ENCODE measurements at regions not wholly inside any gene's neighbourhood (a gene's known extent, or its start where the extent isn't known, plus 50 kb on each side); places are given as distances from the start of the nearest gene placed in this dataset.

DNA sequence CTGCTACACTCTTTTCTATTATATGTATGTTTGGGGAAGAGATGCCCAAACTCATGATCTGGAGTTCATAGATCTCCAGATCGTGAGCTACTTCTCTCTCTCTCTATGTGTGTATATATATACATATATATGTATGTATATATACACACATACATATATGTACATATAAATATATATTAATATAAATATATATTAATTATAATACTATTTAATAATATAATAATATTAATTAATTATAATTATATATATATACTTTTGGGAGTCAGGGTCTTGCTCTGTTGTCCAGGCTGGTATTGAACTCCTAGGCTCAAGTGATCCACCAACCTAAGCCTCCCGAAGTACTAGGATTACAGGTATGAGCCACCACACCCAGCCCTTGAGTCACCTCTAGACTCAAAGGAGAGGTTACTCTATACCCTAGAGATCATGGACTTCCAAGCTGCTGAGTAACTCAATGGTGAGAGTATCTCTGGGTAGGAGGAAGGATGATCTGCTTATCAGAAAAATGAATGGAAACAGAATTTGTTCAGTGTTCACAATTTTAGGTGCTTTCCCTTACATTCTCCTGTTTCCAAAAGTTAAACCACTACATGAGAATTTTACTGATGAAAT, 463.5 kb upstream of the TRIB2 start:
- H3K4me3 ChIP-seq (ENCODE audit: low read depth, low read length) = no peak overlapping the region
- no peak for DNase-seq (ENCODE audit: low read depth)

- no peak overlapping the region for H3K4me3 ChIP-seq (ENCODE audit: low read depth, low read length)
- DNase-seq (ENCODE audit: low read depth) = no peak
These were observed 462.4 kb upstream of the TRIB2 start for GRCh38 chr2:12254280-12254860.

DNA sequence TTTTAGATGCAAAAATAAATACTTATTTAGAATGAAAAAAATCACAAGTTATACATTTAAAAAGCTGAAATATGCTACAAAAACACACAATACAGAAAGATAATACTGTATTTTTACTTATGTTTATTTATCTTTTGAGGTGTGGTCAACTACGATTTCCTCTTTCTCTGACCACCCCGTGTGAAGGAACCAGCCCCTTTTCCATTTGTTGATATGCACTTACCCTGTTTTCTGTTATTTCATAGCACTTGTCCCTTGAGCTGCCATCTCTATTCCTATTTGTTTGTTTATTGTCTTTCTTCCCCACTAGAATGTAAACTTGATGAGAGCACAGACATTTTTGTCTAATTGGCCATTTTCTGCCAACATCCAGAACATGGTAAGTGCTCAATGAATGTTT, 460.5 kb upstream of the TRIB2 start:
- DNase-seq (ENCODE audit: low read depth) = no peak
- H3K4me3 ChIP-seq (ENCODE audit: low read depth, low read length) = no peak overlapping the region

DNA sequence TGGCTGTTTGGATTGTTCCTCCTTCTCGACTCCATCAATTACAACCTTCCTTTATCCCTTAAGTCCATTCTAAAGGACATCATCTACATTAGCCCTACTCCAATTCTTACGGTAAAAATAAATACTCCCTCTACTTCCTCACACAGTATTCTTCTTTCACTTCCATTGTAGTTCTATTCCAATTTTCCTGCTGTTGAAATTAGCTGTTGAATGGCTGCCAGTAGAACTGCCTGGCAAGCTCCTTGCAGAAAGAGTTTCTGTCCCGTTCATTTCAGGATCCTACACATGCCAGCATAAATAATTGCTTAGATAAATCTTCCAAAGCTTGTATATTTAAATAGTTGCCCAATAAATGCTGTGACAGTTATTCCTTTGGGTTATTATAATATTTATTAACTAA, 459.3 kb upstream of the TRIB2 start:
- H3K4me3 ChIP-seq (ENCODE audit: low read depth, low read length) = no peak overlapping the region
- no peak for DNase-seq (ENCODE audit: low read depth)

DNA sequence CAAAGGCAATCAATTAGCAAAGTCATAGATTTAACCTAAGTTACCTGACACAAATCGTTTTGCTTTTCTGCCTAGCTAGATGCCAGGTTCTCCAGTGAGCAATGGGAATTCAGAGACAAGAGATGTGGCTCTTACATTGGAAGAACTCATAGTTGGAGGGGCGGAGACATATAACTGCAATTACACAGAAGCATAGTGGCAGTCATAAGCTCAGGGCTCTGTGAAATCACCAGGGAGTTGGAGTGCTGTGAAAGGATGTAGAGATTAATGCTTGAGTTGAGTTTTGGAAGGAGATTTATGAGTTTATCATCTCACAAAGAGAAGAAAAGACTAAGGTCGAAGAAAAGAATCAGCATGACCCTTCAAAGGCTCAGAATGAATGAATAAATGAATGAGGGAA, 457.2 kb upstream of the TRIB2 start:
- DNase-seq (ENCODE audit: low read depth) = no peak
- H3K4me3 ChIP-seq (ENCODE audit: low read depth, low read length) = no peak overlapping the region

DNA sequence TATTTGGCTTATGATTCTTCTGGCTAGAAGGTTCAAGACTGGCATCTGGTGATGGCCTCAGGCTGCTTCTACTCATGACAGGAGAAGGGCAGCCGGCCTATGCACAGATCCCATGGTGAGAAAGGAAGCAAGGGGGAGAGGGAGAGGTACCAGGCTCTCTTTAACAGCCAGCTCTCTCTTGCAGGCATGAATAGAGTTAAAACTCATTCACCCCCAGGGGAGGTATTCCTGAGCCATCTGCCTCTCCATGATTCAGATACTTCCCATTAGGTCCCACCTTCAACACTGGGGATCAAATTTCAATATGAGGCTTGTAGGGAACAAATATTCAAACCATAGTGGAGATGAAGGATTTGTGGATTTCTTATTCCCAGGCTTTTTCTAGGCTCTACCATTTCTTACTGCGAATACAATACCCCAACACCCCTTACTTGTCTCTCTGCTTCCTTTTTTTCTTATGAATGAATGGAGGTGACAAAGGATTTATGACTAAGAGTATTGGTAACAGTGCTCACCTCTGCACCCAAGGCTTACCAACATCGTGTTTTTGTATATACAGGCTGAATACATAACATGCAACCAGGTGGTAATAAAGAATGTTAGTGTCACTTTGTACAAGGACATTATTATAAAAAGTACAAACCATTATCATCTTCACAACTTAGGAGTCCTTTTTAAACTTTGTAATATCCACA, 454.6 kb upstream of the TRIB2 start:
- H3K4me3 ChIP-seq (ENCODE audit: low read depth, low read length) = no peak overlapping the region
- DNase-seq (ENCODE audit: low read depth) = no peak

- no peak for DNase-seq (ENCODE audit: low read depth)
- no peak overlapping the region for H3K4me3 ChIP-seq (ENCODE audit: low read depth, low read length)
These were observed 453.9 kb upstream of the TRIB2 start for GRCh38 chr2:12262681-12263436.

GRCh38 chr2:12263730-12264129, 453.0 kb upstream of the TRIB2 start:
- no peak overlapping the region for H3K4me3 ChIP-seq (ENCODE audit: low read depth, low read length)
- no peak for DNase-seq (ENCODE audit: low read depth)

DNA sequence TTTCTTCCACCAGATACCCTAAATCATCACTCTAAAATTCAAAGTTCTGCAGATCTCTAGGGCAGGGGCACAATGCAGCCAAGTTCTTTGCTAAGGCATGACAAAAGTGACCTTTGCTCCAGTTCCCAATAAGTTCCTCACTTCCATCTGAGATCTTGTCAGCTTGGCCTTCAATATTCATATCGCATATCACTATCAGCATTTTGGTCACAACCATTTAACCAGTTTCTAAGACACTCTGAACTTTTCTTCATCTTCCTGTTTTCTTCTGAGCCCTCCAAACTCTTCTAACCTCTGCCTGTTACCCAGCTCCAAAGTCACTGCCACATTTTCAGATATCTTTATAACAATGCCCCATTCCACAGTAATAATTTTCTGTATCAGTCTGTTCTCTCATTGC, 452.6 kb upstream of the TRIB2 start:
- no peak overlapping the region for H3K4me3 ChIP-seq (ENCODE audit: low read depth, low read length)
- no peak for DNase-seq (ENCODE audit: low read depth)

- no peak for DNase-seq (ENCODE audit: low read depth)
- H3K4me3 ChIP-seq (ENCODE audit: low read depth, low read length) = no peak overlapping the region
These were observed 451.1 kb upstream of the TRIB2 start for GRCh38 chr2:12265646-12266045.

- no peak for DNase-seq (ENCODE audit: low read depth)
- H3K4me3 ChIP-seq (ENCODE audit: low read depth, low read length) = no peak overlapping the region
These were observed 449.7 kb upstream of the TRIB2 start for GRCh38 chr2:12267042-12267441.

DNA sequence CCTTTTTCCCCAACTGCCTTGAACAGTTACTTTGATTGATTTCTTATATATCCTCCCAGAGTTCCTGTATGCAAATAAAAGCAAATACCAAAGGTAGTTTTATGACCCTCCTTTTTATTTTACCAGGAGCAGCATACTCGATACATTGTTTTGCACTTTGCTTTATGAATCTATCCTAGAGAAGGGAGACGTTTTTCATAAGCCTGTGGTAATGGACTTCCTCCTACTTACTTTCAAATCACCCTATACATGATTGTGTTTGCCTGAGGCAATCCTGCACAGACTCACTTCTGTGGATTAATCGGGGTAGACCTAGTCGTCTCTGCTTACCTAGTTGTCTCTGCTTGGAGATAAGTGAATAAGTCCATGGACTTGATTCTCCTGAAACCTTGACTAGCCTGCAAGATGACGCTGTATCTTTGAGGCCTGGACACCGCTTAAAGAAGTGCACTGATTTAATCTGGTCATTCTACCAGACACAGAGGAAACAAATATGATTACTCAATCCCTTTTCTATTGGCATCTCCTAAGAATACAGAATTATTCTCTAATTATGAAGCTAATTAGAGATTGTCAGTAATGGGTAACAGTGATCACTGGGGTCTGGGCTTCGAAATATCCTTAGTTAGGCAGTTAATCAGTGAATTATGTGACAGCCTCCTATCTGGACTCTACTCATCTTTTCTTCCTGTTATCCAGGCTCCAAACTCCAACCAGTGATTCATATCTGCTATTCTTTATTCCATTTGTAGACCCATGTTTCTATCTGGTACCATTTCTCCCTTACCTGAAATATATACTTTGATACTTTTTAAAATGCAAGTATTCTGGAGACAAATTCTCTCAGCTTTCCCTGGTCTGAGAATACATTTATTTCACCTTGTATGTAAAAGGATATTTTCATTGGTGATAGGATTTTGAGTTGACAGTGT, 447.4 kb upstream of the TRIB2 start:
- no peak overlapping the region for H3K4me3 ChIP-seq (ENCODE audit: low read depth, low read length)
- no peak for DNase-seq (ENCODE audit: low read depth)

DNA sequence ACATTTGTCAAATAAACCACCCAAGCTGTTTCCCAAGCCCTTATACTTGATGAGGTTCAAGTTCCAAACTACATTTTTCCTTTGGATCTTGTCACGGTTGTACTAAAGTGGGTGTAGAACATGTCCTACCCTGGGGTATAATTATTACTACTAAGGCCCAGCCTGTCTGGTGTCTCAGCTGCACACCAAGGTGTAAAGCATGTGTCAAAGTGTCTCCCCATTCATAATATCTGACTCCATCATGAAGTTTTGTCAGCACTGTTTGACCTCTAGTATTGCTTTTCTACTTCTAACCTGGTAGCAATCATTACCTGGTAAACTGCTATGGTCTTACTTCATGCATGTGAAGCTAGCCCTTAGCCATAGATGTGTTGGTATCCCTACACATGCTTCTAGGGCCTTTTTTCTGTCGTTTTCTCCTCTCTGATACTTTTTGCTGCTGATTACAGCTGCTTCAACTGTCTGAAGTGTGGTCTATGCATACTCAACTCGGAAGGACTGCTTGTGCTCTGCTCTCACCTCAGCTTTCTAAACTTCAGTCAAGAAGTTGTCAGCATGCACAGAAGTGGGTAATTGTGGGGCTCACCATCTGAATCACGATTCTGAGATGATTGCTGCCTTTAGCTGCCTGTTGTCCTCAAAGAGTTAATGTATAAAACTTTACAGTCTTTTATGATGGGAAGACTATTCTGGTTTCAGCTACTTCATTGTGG, 445.7 kb upstream of the TRIB2 start:
- DNase-seq (ENCODE audit: low read depth) = no peak
- H3K4me3 ChIP-seq (ENCODE audit: low read depth, low read length) = no peak overlapping the region

DNA sequence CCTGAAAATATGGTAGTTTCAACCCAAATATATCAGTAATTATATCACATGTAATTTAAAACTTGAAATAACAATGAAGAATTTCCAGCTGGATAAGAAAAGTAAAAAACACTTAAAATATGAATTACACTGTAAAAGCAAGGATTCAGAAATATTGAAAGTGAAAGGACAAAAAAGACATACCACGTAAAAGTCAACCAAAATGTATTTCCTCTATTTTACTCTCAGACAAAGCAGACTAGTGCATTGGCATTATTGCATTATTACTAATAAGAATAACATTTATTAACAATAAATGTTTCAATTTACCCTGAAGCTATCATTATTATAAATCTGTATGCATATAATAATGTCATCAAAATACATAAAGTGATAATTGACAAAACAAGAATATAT, 445.1 kb upstream of the TRIB2 start:
- DNase-seq (ENCODE audit: low read depth) = no peak
- H3K4me3 ChIP-seq (ENCODE audit: low read depth, low read length) = no peak overlapping the region

- no peak overlapping the region for H3K4me3 ChIP-seq (ENCODE audit: low read depth, low read length)
- DNase-seq (ENCODE audit: low read depth) = no peak
These were observed 443.6 kb upstream of the TRIB2 start for GRCh38 chr2:12273111-12273510.

DNA sequence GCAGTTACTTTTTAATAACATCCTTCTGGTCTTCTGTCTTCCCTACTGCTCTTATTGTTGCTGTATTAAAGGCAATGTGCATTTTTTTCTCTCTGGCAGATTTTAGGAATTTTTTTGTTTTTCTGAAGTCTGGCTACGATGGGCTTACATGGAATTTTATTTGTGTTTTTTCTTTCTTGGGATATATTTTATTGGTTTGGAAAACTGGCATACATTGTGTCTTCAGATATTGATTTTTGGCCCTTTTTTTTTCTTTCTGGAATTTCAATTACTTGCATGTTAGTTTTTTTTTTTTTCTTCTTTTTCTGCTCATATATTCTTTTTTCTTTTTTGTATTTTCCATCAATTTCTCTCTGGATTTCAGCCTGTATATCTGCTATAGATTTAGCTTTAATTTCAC, 442.1 kb upstream of the TRIB2 start:
- H3K4me3 ChIP-seq (ENCODE audit: low read depth, low read length) = no peak overlapping the region
- DNase-seq (ENCODE audit: low read depth) = no peak

GRCh38 chr2:12277241-12278034, 439.3 kb upstream of the TRIB2 start:
- DNase-seq (ENCODE audit: low read depth) = no peak
- H3K4me3 ChIP-seq (ENCODE audit: low read depth, low read length) = no peak overlapping the region

DNA sequence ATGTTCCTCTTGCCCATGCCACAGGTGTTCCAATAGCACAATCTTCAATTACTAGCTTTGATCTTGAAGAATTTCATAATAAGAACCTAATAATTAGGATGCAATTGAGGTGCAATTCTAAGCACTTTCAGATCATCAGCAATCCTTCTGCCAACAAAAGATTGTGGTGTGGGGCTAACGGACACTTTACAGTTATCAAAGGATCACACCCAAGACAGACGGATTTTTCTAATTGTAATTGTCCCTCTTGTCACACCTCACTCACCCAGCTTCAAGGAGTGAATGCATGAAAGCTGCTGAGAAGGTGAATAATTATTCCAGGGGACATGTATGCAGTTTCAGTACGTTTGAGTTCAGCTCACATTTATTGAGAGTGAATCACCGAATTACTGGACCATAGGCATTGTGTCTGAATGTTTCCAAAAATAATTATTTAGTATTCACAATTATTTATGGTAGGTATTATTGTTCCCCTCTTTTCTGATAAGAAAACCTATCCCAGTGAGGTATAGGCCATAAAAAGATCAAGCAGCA, 438.5 kb upstream of the TRIB2 start:
- no peak overlapping the region for H3K4me3 ChIP-seq (ENCODE audit: low read depth, low read length)
- DNase-seq (ENCODE audit: low read depth) = no peak
